DMS153 treated with DMSO at 0.1 percent for 48 hours (cell line): ENCODE measurements at regions not wholly inside any gene's neighbourhood (a gene's known extent, or its start where the extent isn't known, plus 50 kb on each side); places are given as distances from the start of the nearest gene placed in this dataset.

Source experiments
- DNase-seq: peaks from one replicate; lab custom pipeline; 2025; ENCODE audit not compliant: unreplicated experiment; lab: John Stamatoyannopoulos, UW

DNA sequence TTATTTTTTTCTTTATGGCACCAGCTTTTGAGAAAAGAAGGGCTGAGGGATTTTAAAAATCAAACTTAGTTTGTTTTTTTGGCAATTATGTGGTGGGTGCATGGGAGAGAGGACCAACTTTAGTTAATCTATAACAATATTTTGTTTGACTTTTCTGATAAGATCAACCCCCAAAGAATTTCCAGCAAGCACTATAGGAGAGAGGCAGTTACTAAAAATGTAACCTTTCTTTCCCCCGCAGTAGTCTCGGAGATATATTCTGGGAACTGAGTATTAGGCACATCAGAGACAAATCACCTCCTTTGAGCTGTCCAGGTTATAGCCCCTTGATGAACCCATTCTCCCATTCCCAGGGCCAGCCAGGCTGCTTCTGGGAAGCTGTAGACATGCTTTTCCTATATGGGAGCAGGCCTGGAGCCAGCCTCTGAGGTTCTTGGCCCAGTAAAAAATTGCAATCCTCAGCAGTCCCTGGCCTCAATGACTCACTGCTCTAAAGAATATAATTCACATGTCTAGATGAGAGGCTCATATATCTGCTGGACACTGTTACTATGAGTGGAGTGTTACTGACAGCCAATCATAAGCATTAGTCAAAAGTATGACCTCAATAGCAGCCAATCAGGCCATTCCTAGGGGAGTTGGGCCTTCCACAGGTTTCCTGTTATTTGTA, 138.3 kb upstream of the AGBL1 start:
- DNase-seq: no peak

GRCh38 chr15:85942632-85943031, 137.0 kb upstream of the AGBL1 start:
- no peak for DNase-seq

DNA sequence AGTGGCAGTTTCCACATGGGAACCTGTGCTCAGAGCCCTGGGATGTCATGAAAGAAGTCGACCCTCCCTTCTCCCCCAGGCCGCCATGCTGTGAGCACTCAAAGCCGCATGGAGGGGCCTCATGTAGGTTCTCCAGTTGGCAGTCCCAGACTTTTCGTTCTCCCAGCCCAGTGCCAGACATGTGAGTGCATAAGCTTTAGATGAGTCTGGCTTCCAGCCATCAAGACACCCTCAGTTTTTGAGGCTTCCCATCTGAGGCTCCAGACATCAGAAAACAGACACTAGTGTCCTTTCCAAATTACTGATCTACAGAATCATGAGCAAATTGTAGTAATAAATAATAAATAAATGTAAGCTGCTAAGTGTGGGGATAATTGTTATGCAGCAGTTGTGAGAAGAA, 136.5 kb upstream of the AGBL1 start:
- no peak for DNase-seq

DNA sequence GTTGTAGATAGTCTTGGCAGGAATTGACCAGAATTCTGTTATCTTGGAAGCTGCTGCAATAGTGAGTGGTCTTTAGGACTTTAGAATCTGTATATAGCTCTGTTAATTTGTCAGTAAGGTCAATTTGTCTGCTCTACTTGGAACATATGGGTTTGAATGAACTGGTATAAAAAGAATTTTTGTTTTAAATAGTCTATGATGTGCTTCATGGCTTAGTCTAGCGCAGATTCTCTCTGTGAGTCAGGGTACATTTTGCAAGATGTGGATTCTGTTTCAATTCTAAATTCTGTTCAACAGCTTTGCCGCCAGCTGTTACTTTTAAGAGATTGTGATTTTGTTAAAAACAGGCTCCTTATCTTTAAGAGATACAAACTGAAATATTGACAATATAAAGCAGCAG, 135.9 kb upstream of the AGBL1 start:
- no peak for DNase-seq

GRCh38 chr15:85947021-85947420, 132.7 kb upstream of the AGBL1 start:
- DNase-seq: no peak

DNA sequence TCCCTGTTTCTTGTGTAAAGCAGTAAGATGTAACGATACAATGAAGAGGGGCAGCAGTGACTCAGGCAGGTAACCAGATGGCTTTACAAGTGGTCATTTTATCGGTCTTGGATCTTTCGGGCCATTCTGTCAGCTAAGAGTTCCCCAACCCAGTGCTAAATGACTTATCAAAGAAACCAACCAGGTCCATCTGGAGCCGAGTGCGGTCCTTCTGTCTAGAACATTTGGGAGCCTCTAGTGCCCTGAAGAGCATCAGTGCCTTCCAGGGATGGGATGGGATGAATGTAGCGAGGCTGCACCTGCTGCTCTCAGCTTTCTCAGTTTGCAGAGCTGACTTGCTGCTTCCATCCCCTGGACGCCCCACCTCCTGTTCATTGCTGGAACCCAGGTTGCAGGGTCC, 131.7 kb upstream of the AGBL1 start:
- DNase-seq: no peak

DNA sequence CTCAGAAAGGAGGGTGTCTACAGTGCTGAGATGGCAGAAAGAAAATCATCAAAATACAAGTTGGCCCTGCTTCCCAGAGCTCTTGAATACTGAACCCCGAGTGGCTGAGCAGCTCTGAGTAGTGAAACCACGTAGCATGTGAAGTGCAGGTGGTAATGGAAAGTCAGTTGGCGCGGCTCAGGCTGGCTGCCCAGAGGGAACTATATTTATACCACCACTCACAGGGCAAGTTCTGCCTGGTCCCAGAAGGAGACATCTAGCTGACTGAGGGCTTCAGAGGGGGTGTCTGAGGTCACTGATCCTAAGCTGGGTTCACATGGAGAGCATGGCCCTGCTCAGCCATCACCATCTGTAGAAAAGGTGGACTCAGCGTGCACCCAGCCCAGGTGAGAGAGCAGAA, 129.6 kb upstream of the AGBL1 start:
- DNase-seq: no peak

DNA sequence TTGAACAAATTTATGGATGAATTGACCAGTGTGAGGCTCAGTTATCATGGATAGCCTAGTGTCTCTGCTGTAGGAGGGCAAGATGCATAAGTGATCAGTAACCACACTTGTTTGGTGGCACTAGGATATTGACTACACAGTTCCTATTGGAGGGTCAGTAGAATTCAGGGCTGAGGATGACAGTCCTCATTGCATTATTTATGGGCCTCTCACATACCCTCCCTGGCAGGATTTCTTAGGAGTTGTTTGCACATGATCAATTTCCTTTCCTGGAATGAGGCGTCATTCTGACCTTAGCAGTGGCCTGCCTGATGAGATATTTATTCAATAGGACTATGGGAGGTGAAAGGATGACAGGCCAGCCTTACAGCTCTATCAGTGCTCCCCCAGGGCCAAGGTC, 125.1 kb upstream of the AGBL1 start:
- no peak for DNase-seq

DNA sequence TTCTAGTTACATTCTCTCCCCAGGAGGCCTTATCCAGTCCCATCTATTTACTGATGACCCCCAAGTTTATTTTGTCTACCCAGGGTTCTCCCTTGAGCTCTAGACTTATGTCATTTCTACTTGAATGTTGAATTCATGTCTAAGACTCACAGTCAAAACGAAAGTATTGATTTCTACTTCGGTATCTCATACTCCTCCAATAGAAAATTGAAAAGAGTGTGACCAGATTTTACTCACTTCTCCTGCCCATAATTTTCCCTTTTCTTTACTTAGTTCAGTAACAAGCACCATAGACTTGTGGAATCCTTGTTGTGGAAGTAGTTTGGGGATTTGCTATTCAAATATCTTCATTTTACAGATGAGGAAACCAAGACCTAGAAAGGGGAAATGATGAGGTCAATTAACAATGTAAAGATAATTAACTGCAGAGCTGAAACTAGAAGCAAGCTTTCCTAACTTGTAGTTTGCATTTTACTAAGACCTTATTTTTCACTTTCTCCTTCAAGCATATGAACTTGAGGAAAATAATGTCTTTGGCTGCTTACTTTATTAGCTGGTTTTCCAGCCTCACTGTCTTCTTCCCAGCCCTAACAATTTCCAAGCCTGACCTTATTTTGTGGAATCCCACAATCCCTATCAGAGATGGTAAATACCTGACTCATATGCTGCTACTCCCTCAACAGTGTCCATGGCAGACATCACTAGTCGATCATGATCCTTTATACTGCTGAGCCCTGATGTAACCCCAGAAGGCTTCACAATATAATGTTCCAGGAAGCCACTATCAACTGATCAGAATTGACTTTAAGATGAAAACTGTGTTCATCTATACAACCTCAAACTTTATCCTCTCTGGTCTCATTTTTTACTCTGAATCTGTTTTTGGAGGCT, 123.9 kb upstream of the AGBL1 start:
- DNase-seq: no peak

DNA sequence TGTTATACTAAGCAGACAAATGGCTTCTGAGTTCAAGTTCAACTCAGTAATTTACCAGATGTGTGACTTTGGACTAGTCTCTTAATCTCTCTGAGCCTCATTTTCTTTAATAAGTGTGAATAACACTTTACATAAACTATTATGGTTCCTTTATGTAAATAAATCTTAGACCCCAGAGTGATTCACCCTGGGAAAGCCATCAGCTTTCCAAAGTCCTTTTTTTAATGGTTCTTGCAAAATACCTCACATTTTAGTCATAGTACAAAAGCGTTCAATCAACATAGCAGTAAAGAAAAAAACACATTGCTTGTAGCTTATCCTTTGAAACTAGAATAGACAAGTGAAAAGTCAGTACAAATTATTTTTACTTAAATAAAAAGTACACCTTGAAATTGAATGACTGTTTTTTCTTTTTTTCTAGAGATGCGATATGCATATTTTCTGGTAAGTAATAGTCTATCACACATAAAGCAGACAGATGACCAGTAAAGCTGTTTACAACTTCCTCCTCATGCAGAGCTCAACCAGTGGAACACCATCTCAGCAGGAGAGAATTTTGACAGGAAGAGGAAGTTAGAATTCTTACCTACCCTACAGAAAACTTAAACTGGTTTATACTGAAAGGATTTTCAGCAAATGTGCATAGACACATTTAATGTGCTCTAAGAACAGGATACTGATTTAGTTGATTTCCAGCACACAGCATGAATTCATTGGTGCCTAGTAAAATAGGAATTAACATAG, 123.0 kb upstream of the AGBL1 start:
- DNase-seq: no peak

DNA sequence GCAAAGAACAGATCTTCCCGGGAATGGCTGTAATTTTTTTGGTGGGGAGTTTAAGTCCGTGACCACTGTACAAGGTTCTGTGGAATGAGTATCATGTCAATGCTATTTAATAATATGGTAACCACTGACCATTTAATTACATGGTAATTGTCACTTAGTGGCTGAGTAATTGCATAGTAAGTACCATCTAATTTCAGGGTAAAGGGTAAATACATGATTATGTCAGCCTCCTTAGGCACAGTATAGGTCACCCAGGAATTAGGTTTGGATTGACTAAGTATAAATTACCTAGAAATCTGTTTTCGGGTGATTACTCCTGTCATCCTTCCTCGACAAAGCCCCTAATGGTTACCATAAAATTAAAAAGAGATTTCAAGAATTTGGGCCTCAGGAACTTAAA, 120.1 kb upstream of the AGBL1 start:
- no peak for DNase-seq

DNA sequence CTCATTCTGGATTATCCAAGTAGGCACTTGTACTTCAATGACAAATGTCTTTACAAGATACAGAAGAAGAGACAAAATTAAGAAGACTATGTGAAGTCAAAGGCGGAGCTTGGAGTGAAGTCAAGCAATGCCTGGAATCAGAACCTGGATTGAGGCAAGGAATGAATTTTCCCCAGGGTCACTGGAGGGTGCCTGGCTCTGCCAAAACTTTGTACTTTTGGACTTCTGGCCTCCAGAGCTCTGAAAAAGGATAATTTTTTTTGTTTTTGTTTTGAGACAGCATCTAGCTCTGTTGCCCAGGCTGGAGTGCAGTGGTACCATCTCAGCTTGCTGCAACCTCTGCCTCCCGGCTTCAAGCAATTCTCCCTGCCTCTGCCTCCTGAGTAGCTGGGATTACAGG, 119.3 kb upstream of the AGBL1 start:
- DNase-seq: no peak

DNA sequence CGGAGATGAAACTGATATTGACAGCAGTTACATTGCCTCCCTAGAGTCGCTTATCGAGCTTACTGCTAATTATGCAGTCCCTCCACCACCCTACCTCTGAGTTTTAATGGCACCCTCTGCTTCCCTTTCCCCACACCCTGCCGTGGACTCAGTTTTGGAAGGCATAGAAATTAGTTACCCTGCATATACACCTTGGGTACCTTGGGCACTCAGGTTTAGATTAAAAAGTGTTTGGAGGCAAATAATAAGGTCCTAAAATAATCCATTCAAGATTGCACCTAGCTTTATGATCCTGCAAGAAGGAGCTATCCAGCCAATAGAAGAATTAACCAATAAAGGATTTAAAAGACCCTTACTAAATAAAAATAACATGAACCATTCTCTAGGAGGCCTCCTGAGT, 117.8 kb upstream of the AGBL1 start:
- DNase-seq: no peak

GRCh38 chr15:85963262-85963760, 116.4 kb upstream of the AGBL1 start:
- DNase-seq: no peak

- DNase-seq: no peak
These were observed 115.2 kb upstream of the AGBL1 start for GRCh38 chr15:85964471-85964870.

GRCh38 chr15:85967553-85967952, 112.1 kb upstream of the AGBL1 start:
- no peak for DNase-seq

- no peak for DNase-seq
These were observed 106.7 kb upstream of the AGBL1 start for GRCh38 chr15:85972805-85973540.

GRCh38 chr15:85973584-85974347, 105.9 kb upstream of the AGBL1 start:
- no peak for DNase-seq

DNA sequence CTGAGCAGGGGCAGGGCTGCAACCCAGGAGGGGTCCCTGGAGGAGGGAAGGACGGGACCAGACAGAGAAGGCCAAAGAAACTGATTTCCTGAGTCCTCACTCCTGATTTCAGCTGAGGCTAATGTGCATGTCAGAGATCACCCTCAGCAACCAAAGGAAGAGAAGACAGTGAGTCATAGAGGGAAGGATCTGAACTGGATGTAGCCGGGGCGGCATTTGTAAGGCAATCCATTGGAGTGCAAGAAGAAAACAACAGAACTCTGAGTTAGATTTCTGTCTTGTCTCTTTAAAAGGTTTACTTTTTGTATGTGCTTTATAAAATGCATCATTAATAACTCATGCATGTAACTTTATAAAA, 105.3 kb upstream of the AGBL1 start:
- no peak for DNase-seq

- no peak for DNase-seq
These were observed 104.9 kb upstream of the AGBL1 start for GRCh38 chr15:85974742-85975141.
